ENCODE measurements at regions not wholly inside any gene's neighbourhood (a gene's known extent, or its start where the extent isn't known, plus 50 kb on each side); places are given as distances from the start of the nearest gene placed in this dataset.

DNA sequence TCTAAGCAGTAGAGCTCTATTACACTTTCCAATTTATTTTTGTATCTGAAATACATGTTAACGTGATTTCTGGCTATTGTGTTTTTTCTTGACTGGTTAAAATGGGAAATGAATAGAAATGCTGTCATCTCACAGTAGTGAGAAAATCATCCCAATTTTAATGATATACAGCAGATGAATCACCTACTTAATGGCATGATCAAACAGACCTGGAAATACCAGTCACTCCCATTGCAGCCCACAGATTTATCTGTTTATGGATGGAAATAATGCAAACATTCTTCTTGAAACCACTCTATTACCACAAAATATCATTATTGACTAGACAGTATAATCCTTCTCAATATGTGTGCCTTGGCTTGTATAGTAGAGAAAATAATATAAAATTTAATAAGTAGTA is 497.8 kb upstream of the ADAMTS5 start:
- no peak for DNase-seq
- no peak overlapping the region for H3K4me3 ChIP-seq
- intact Hi-C loops (cut with micrococcal nuclease) = no loop called here

GRCh38 chr21:27462726-27463125 is 495.8 kb upstream of the ADAMTS5 start:
- no peaks in the 10 kb centered on the region for H3K36me3 ChIP-seq
- DNase-seq = no peak
- H3K4me3 ChIP-seq = no peak overlapping the region
- intact Hi-C loops (cut with micrococcal nuclease) = no loop called here
- TF ChIP-seq, protein P1, sequence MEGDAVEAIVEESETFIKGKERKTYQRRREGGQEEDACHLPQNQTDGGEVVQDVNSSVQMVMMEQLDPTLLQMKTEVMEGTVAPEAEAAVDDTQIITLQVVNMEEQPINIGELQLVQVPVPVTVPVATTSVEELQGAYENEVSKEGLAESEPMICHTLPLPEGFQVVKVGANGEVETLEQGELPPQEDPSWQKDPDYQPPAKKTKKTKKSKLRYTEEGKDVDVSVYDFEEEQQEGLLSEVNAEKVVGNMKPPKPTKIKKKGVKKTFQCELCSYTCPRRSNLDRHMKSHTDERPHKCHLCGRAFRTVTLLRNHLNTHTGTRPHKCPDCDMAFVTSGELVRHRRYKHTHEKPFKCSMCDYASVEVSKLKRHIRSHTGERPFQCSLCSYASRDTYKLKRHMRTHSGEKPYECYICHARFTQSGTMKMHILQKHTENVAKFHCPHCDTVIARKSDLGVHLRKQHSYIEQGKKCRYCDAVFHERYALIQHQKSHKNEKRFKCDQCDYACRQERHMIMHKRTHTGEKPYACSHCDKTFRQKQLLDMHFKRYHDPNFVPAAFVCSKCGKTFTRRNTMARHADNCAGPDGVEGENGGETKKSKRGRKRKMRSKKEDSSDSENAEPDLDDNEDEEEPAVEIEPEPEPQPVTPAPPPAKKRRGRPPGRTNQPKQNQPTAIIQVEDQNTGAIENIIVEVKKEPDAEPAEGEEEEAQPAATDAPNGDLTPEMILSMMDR (IDR thresholded peaks at IDR 0.05; ENCODE audit: borderline replicate concordance) = no peak
- H3K9me3 ChIP-seq (replicated peaks) = no peaks in the 10 kb centered on the region
- no peaks in the 10 kb centered on the region for H3K4me1 ChIP-seq
- H3K27ac ChIP-seq (replicated peaks) = no peak overlapping the region
- H3K27me3 ChIP-seq (ENCODE audit: low read depth) = no peaks in the 10 kb centered on the region

More for the DNA sequence above, 497.8 kb upstream of the ADAMTS5 start:
- Histone ChIP-seq H3K9me3 (replicated peaks) (no peaks in the 10 kb centered on the region), H3K27ac (replicated peaks) (no peak overlapping the region), H3K27me3 (ENCODE audit: low read depth) (no peaks in the 10 kb centered on the region), H3K4me1 (no peaks in the 10 kb centered on the region), H3K36me3 (no peaks in the 10 kb centered on the region)
- TF ChIP-seq, protein P1 (IDR thresholded peaks at IDR 0.05; ENCODE audit: borderline replicate concordance) = no peak

DNA sequence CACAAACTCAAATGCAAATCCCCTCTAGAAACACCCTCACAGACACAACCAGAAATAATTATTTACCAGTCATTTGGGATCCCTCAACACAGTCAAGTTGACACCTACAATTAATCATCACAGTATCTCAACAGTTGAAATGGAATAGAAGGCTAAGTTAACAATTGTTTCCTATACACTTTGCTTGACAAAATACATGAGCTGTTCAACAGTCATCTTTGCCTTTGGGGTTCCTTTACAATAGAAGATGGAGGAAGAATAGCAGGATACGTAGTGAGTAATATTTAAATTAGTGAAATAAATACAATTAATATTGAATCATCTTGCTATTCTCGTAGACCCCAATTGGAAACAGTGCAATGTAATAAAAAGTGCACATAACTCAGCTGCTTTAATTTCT is 487.3 kb upstream of the ADAMTS5 start:
- H3K4me1 ChIP-seq = peaks cover 15% of the 10 kb centered on the region
- no peak for DNase-seq
- H3K36me3 ChIP-seq = no peaks in the 10 kb centered on the region
- TF ChIP-seq, protein P1 (IDR thresholded peaks at IDR 0.05; ENCODE audit: borderline replicate concordance) = no peak
- H3K27ac ChIP-seq (replicated peaks) = no peak overlapping the region
- intact Hi-C loops (cut with micrococcal nuclease) = no loop called here
- no peaks in the 10 kb centered on the region for H3K9me3 ChIP-seq (replicated peaks)
- H3K27me3 ChIP-seq (ENCODE audit: low read depth) = no peaks in the 10 kb centered on the region
- H3K4me3 ChIP-seq = no peak overlapping the region

GRCh38 chr21:27451116-27451515 is 484.2 kb upstream of the ADAMTS5 start:
- Histone ChIP-seq H3K4me1 (peaks cover 21% of the 10 kb centered on the region), H3K27me3 (ENCODE audit: low read depth) (no peaks in the 10 kb centered on the region), H3K27ac (replicated peaks) (no peak overlapping the region), H3K36me3 (no peaks in the 10 kb centered on the region), H3K9me3 (replicated peaks) (no peaks in the 10 kb centered on the region), H3K4me3 (no peak overlapping the region)
- TF ChIP-seq, protein P1 (IDR thresholded peaks at IDR 0.05; ENCODE audit: borderline replicate concordance) = no peak
- intact Hi-C loops (cut with micrococcal nuclease) = no loop called here
- no peak for DNase-seq

DNA sequence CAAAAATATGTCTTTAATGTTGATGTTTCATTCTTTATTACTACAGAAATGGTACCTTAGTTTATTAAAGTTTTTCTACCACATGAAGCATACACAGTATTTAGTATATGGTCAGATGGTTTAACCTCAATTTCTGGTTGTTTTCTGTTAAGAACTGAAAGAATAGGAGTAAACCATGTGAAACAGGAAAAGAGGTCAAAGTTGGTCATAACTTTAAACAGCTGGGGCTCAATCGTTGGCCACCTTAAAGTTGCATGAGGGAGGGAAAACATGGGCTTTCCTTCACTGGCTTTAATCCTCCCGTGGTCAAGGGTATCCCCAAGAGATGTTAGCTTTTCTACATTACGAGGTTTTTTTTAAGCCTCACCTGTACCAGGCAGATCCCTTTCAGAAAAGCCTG is 483.3 kb upstream of the ADAMTS5 start:
- TF ChIP-seq, protein P1 (IDR thresholded peaks at IDR 0.05; ENCODE audit: borderline replicate concordance) = no peak
- Histone ChIP-seq H3K27me3 (ENCODE audit: low read depth) (no peaks in the 10 kb centered on the region), H3K27ac (replicated peaks) (no peak overlapping the region), H3K36me3 (no peaks in the 10 kb centered on the region), H3K4me1 (peaks cover 21% of the 10 kb centered on the region), H3K9me3 (replicated peaks) (no peaks in the 10 kb centered on the region), H3K4me3 (no peak overlapping the region)
- DNase-seq = no peak
- intact Hi-C loops (cut with micrococcal nuclease) = no loop called here

GRCh38 chr21:27448960-27449359 is 482.1 kb upstream of the ADAMTS5 start:
- Histone ChIP-seq H3K4me3 (no peak overlapping the region), H3K27me3 (ENCODE audit: low read depth) (no peaks in the 10 kb centered on the region), H3K4me1 (peaks cover 21% of the 10 kb centered on the region), H3K36me3 (no peaks in the 10 kb centered on the region), H3K9me3 (replicated peaks) (no peaks in the 10 kb centered on the region), H3K27ac (replicated peaks) (peak overlapping the region; percentile 48)
- no peak for DNase-seq
- intact Hi-C loops (cut with micrococcal nuclease) = no loop called here
- TF ChIP-seq, protein P1 (IDR thresholded peaks at IDR 0.05; ENCODE audit: borderline replicate concordance) = no peak

All from left ventricle myocardium inferior (tissue), 1 donor.